ENCODE measurements at regions not wholly inside any gene's neighbourhood (a gene's known extent, or its start where the extent isn't known, plus 50 kb on each side); places are given as distances from the start of the nearest gene placed in this dataset.

DNA sequence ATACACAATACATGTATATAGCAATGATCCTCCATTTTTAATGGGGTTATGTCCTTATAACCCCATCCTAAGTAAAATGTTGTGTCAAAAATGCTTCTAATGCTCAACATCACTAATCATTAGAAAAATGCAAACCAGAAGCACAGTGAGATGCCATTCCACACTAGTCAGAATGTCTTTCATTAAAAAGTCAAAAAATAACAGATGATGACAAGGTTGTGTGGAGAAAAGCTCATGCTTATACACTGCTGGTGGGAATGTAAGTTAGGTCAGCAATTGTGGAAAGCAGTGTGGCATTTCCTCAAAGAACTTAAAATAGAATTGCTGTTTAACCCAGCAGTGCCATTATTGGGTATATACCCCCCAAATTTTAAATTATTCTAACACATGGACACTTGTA lies 654.9 kb upstream of the CNTNAP5 start:
- ATAC-seq: no peak
- H3K4me3 ChIP-seq: no peak overlapping the region
- TF ChIP-seq, protein P1, sequence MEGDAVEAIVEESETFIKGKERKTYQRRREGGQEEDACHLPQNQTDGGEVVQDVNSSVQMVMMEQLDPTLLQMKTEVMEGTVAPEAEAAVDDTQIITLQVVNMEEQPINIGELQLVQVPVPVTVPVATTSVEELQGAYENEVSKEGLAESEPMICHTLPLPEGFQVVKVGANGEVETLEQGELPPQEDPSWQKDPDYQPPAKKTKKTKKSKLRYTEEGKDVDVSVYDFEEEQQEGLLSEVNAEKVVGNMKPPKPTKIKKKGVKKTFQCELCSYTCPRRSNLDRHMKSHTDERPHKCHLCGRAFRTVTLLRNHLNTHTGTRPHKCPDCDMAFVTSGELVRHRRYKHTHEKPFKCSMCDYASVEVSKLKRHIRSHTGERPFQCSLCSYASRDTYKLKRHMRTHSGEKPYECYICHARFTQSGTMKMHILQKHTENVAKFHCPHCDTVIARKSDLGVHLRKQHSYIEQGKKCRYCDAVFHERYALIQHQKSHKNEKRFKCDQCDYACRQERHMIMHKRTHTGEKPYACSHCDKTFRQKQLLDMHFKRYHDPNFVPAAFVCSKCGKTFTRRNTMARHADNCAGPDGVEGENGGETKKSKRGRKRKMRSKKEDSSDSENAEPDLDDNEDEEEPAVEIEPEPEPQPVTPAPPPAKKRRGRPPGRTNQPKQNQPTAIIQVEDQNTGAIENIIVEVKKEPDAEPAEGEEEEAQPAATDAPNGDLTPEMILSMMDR (IDR thresholded peaks at IDR 0.05): no peak
- intact Hi-C loops (cut with DNase I, micrococcal nuclease): no loop called here
- no peak for DNase-seq
- no peaks in the 10 kb centered on the region for H3K4me1 ChIP-seq (ENCODE audit: low read depth)
- H3K9me3 ChIP-seq: peaks cover 9% of the 10 kb centered on the region
- no peaks in the 10 kb centered on the region for H3K36me3 ChIP-seq (ENCODE audit: low read depth)

DNA sequence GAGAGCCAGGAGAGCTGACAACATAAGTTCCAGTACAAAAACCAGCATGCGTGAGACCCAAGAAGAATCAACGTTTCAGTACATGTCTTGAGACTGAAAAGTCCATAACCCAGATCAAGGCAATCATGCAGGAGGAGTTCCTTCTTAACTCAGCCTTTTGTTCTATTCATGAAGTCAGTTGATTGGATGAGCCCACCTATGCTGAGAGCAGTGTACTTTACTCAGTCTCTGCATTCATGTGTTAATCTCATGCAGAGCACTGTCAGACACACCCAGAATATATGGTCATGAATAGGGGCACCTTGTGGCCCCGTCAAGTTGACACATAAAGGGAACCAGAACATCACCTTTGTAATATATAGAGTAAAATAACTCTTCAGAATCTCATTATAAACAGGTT lies 653.6 kb upstream of the CNTNAP5 start:
- H3K4me1 ChIP-seq (ENCODE audit: low read depth): no peaks in the 10 kb centered on the region
- ATAC-seq (no peak), DNase-seq (no peak)
- no peaks in the 10 kb centered on the region for H3K36me3 ChIP-seq (ENCODE audit: low read depth)
- TF ChIP-seq, protein P1 (IDR thresholded peaks at IDR 0.05): no peak
- H3K4me3 ChIP-seq: no peak overlapping the region
- peaks cover 10% of the 10 kb centered on the region for H3K9me3 ChIP-seq
- intact Hi-C loops (cut with DNase I, micrococcal nuclease): no loop called here

DNA sequence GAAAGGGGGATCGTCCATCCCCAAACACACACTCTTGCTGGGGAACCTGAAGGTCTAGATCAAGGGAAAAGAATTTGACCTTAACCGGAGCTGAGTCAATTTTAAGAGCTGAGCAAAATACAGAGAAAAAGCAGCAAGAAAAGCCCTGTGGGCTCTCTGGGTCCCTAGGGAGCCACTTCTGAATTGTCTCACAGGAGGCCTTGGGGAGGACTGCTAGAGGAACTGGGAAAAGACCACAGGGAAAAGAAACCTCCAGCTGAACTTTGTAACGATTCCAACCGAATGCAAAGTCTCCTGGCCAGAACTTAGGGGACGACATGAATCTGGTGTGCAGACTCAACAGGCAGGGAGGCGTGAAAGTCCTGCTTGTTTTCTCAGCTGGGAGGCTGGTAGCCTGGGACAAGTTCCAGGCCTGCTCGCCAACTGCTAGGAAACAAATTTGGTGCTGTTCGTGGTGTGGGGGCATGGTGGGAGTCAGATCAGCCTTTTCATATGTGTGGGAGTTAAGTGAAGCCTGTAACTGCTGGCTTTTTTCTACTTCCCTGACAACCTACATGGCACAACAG lies 644.6 kb upstream of the CNTNAP5 start:
- H3K4me1 ChIP-seq (ENCODE audit: low read depth): no peaks in the 10 kb centered on the region
- peaks cover 15% of the 10 kb centered on the region for H3K9me3 ChIP-seq
- intact Hi-C loops (cut with DNase I, micrococcal nuclease): no loop called here
- no peak overlapping the region for H3K4me3 ChIP-seq
- H3K36me3 ChIP-seq (ENCODE audit: low read depth): no peaks in the 10 kb centered on the region
- no peak for ATAC-seq
- DNase-seq: no peak
- TF ChIP-seq, protein P1 (IDR thresholded peaks at IDR 0.05): no peak

DNA sequence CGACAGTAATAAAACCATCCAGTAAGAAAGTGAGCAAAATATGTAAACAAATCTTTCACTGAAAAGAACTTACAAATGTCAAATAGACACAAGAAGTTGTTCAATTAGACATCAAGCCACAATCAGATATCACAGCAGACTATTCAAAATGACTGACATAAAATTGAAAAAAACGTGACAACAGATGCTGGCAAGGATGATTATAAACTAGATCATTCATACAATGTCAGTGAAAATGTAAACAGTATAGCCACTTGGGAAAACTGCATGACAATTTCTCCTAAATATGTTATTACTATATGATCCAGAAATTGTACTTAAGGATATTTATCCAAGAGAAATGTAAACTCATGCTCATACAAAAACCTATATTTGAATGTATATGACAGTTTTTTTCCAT lies 609.4 kb upstream of the CNTNAP5 start:
- ATAC-seq: no peak
- DNase-seq: no peak
- intact Hi-C loops (cut with DNase I, micrococcal nuclease): no loop called here
- Histone ChIP-seq H3K4me3 (no peak overlapping the region), H3K4me1 (ENCODE audit: low read depth) (no peaks in the 10 kb centered on the region), H3K9me3 (peaks cover 5% of the 10 kb centered on the region), H3K36me3 (ENCODE audit: low read depth) (no peaks in the 10 kb centered on the region)
- TF ChIP-seq, protein P1 (IDR thresholded peaks at IDR 0.05): no peak

DNA sequence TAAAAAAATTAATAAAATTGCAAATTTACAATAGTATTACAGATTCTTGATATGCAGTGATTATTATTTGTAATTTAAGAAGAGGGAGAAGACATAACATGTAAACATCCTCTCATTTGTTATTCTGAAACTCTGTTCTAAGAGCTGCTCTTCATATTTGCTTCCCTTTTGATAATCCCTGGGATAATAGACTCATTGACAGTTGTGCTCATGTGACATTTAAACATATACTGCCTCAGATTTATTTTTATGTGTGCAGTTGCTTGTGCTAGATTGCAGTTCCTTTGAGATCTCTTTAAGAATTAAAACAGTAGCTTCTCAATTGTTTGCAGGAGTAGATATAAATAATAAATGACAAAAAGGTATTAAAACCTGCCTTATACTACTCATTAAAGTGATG lies 605.1 kb upstream of the CNTNAP5 start:
- no peaks in the 10 kb centered on the region for H3K4me1 ChIP-seq (ENCODE audit: low read depth)
- DNase-seq (no peak), ATAC-seq (no peak)
- peaks cover 4% of the 10 kb centered on the region for H3K9me3 ChIP-seq
- TF ChIP-seq, protein P1 (IDR thresholded peaks at IDR 0.05): no peak
- intact Hi-C loops (cut with DNase I, micrococcal nuclease): no loop called here
- H3K4me3 ChIP-seq: no peak overlapping the region
- no peaks in the 10 kb centered on the region for H3K36me3 ChIP-seq (ENCODE audit: low read depth)
